DOHH2 (cell line): ENCODE measurements at regions not wholly inside any gene's neighbourhood (a gene's known extent, or its start where the extent isn't known, plus 50 kb on each side); places are given as distances from the start of the nearest gene placed in this dataset.

Experiments used
- H3F3A ChIP-seq: fragments of 200-600 bp; sonication (generic), shearing (Covaris generic); 2 replicates; pipeline ENCODE4 v1.6.0; 2016; ENCODE audit warnings: antibody characterized with exemption, mild to moderate bottlenecking; ENCODE audit not compliant: control insufficient read depth, insufficient read depth
- H3K27ac ChIP-seq: fragments of 200-600 bp; sonication (generic); 2 replicates; pipeline ENCODE4 v1.5.1; 2014; ENCODE audit warnings: low read depth, mild to moderate bottlenecking, low read length, moderate library complexity
- H3K27me3 ChIP-seq: fragments of 200-600 bp; sonication (generic); 2 replicates; pipeline ENCODE4 v1.6.1; 2014; ENCODE audit warnings: mild to moderate bottlenecking, low read length, mixed read lengths; ENCODE audit not compliant: control insufficient read depth
- H3K36me3 ChIP-seq: fragments of 200-600 bp; sonication (generic); 2 replicates; pipeline ENCODE4 v1.6.1; 2014; ENCODE audit warnings: mild to moderate bottlenecking, low read length, moderate library complexity, mixed read lengths; ENCODE audit not compliant: control insufficient read depth
- H3K4me1 ChIP-seq: fragments of 200-600 bp; sonication (generic); 2 replicates; pipeline ENCODE4 v1.6.1; 2014; ENCODE audit warnings: mild to moderate bottlenecking, low read length, mixed read lengths; ENCODE audit not compliant: control insufficient read depth
- H3K4me2 ChIP-seq: fragments of 200-600 bp; sonication (generic); 2 replicates; pipeline ENCODE4 v1.6.0; 2014; ENCODE audit warnings: mild to moderate bottlenecking, low read length, moderate library complexity
- H3K4me3 ChIP-seq: fragments of 200-600 bp; sonication (generic); 2 replicates; pipeline ENCODE4 v1.5.1; 2014; ENCODE audit warnings: mild to moderate bottlenecking, low read length, mixed read lengths
- H3K79me2 ChIP-seq: fragments of 200-600 bp; sonication (generic); 2 replicates; pipeline ENCODE4 v1.6.1; 2014; ENCODE audit warnings: mild to moderate bottlenecking, low read length, mixed read lengths; ENCODE audit not compliant: control insufficient read depth
- H3K9me2 ChIP-seq: fragments of 200-600 bp; sonication (generic); replicated peaks from 2 replicates; pipeline ENCODE4 v1.6.1; 2014; ENCODE audit warnings: mild to moderate bottlenecking, low read length, mixed read lengths; ENCODE audit not compliant: control insufficient read depth
- H3K9me3 ChIP-seq: fragments of 200-600 bp; sonication (generic); 2 replicates; pipeline ENCODE4 v1.6.1; 2014; ENCODE audit warnings: antibody characterized with exemption, low read length, mixed read lengths; ENCODE audit not compliant: control insufficient read depth, insufficient read depth
- H4K20me1 ChIP-seq: fragments of 200-600 bp; sonication (generic); 2 replicates; pipeline ENCODE4 v1.6.0; 2014; ENCODE audit warnings: low read depth, mild to moderate bottlenecking, antibody characterized with exemption, low read length, moderate library complexity; ENCODE audit not compliant: control insufficient read depth, insufficient read depth
- EZH2phosphoT487 ChIP-seq: fragments of 200-600 bp; sonication (generic); IDR thresholded peaks from 2 replicates; pipeline ENCODE4 v1.6.1; 2017; ENCODE audit warnings: borderline replicate concordance, mild to moderate bottlenecking, antibody characterized with exemption, low read length, moderate library complexity, mixed read lengths
- TF ChIP-seq, protein P1 (sequence below): fragments of 200-600 bp; sonication (generic); IDR thresholded peaks from one replicate; pipeline ENCODE4 v1.5.1; 2014; ENCODE audit warnings: antibody characterized with exemption, mild to moderate bottlenecking, low read depth, low read length; ENCODE audit not compliant: poor library complexity, severe bottlenecking

- H3F3A ChIP-seq: no peaks in the 10 kb centered on the region
- no peaks in the 10 kb centered on the region for H4K20me1 ChIP-seq
- TF ChIP-seq, protein P1, sequence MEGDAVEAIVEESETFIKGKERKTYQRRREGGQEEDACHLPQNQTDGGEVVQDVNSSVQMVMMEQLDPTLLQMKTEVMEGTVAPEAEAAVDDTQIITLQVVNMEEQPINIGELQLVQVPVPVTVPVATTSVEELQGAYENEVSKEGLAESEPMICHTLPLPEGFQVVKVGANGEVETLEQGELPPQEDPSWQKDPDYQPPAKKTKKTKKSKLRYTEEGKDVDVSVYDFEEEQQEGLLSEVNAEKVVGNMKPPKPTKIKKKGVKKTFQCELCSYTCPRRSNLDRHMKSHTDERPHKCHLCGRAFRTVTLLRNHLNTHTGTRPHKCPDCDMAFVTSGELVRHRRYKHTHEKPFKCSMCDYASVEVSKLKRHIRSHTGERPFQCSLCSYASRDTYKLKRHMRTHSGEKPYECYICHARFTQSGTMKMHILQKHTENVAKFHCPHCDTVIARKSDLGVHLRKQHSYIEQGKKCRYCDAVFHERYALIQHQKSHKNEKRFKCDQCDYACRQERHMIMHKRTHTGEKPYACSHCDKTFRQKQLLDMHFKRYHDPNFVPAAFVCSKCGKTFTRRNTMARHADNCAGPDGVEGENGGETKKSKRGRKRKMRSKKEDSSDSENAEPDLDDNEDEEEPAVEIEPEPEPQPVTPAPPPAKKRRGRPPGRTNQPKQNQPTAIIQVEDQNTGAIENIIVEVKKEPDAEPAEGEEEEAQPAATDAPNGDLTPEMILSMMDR: no peak
- no peak for TF ChIP-seq EZH2phosphoT487
- H3K27ac ChIP-seq: no peak overlapping the region
- H3K4me2 ChIP-seq: no peak overlapping the region
- no peaks in the 10 kb centered on the region for H3K79me2 ChIP-seq
- peaks cover 5% of the 10 kb centered on the region; the same call in 1 of the 2 replicates for H3K27me3 ChIP-seq
- H3K9me3 ChIP-seq: no peaks in the 10 kb centered on the region
- no peaks in the 10 kb centered on the region for H3K9me2 ChIP-seq
- H3K4me3 ChIP-seq: no peak overlapping the region
- no peaks in the 10 kb centered on the region for H3K4me1 ChIP-seq
- H3K36me3 ChIP-seq: no peaks in the 10 kb centered on the region
These were observed 241.2 kb upstream of the TNC start for GRCh38 chr9:115359017-115359780.

GRCh38 chr9:115360122-115360521 lies 242.2 kb upstream of the TNC start:
- Histone ChIP-seq H3F3A (no peaks in the 10 kb centered on the region), H3K4me3 (no peak overlapping the region), H3K27me3 (peaks cover 5% of the 10 kb centered on the region; the same call in 1 of the 2 replicates), H3K9me3 (no peaks in the 10 kb centered on the region), H3K4me2 (no peak overlapping the region), H3K36me3 (no peaks in the 10 kb centered on the region), H3K27ac (no peak overlapping the region), H4K20me1 (no peaks in the 10 kb centered on the region), H3K4me1 (no peaks in the 10 kb centered on the region), H3K9me2 (no peaks in the 10 kb centered on the region), H3K79me2 (no peaks in the 10 kb centered on the region)
- TF ChIP-seq EZH2phosphoT487: no peak
- TF ChIP-seq, protein P1: no peak

DNA sequence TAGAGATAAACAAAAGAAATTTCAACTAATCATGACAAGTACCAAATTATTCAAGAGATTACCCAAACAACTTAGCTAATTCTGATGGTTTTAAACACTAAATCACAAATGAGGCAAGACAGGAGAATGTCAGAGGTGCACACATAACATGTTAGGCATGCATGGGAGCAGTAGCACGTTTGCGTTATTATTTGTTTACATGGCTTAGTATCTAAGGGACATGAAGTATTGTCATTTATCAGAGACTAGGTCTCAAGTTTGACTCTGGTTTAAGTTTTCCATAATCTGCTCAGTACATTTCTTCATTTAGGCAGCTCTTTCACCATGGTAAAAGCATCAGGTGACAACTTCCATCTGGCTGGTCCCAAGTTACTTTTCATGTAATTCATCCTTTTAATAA lies 244.1 kb upstream of the TNC start:
- no peaks in the 10 kb centered on the region for H3K9me2 ChIP-seq
- H4K20me1 ChIP-seq: no peaks in the 10 kb centered on the region
- no peaks in the 10 kb centered on the region for H3K36me3 ChIP-seq
- no peak for TF ChIP-seq EZH2phosphoT487
- TF ChIP-seq, protein P1: no peak
- H3K27me3 ChIP-seq: peaks cover 5% of the 10 kb centered on the region; the same call in 1 of the 2 replicates
- H3K4me3 ChIP-seq: no peak overlapping the region
- no peaks in the 10 kb centered on the region for H3K9me3 ChIP-seq
- no peaks in the 10 kb centered on the region for H3K4me1 ChIP-seq
- H3K27ac ChIP-seq: no peak overlapping the region
- no peaks in the 10 kb centered on the region for H3K79me2 ChIP-seq
- no peak overlapping the region for H3K4me2 ChIP-seq
- no peaks in the 10 kb centered on the region for H3F3A ChIP-seq
